ENCODE measurements at regions not wholly inside any gene's neighbourhood (a gene's known extent, or its start where the extent isn't known, plus 50 kb on each side); places are given as distances from the start of the nearest gene placed in this dataset.

DNA sequence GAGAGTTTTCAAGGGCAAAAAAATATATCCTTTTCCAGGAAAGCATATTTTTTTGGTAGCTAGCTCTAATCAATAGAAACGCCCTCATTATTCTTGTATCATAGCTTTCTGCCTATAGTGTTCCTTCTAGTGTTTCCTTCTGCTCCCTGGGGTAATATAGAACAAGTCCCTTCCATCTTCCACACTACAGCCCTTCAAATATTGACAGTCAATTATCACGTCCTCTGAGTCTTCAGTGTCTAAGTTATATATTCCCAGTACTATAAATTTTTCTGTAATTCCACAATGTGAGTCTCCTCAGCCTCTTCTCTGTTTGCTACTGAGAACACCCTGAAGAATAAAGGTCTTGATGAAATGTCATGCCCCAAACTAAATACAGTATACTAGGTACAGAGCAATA is 1088.0 kb upstream of the PCDH7 start:
- no peak overlapping the region for H3K9ac ChIP-seq (ENCODE audit: insufficient read depth in 1 of 2, low read length in 2 of 2)
- no peak overlapping the region for H3K4me3 ChIP-seq
- DNase-seq, result no peak
- H3K36me3 ChIP-seq (ENCODE audit: control insufficient read depth in 4 of 4, insufficient read depth in 4 of 4, low read length in 4 of 4), result no peaks in the 10 kb centered on the region
- WGBS, 2 donors, result 41 to 59% methylated on average over 2 of the region's 2 CpGs
- no peaks in the 10 kb centered on the region for H3K27me3 ChIP-seq (ENCODE audit: control insufficient read depth in 3 of 3, insufficient read depth in 3 of 3, low read length in 2 of 3)
- ATAC-seq (ENCODE audit: insufficient read depth, low FRiP score), result no peak
- H3K4me1 ChIP-seq (ENCODE audit: control insufficient read depth in 5 of 5, insufficient read depth in 5 of 5, low read length in 5 of 5), result no peaks in the 10 kb centered on the region
- no peaks in the 10 kb centered on the region for H3K9me3 ChIP-seq (ENCODE audit: control insufficient read depth in 4 of 4, insufficient read depth in 3 of 4, low read length in 3 of 4)
- TF ChIP-seq, protein P1, sequence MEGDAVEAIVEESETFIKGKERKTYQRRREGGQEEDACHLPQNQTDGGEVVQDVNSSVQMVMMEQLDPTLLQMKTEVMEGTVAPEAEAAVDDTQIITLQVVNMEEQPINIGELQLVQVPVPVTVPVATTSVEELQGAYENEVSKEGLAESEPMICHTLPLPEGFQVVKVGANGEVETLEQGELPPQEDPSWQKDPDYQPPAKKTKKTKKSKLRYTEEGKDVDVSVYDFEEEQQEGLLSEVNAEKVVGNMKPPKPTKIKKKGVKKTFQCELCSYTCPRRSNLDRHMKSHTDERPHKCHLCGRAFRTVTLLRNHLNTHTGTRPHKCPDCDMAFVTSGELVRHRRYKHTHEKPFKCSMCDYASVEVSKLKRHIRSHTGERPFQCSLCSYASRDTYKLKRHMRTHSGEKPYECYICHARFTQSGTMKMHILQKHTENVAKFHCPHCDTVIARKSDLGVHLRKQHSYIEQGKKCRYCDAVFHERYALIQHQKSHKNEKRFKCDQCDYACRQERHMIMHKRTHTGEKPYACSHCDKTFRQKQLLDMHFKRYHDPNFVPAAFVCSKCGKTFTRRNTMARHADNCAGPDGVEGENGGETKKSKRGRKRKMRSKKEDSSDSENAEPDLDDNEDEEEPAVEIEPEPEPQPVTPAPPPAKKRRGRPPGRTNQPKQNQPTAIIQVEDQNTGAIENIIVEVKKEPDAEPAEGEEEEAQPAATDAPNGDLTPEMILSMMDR (IDR thresholded peaks at IDR 0.05; ENCODE audit: control extremely low read depth, extremely low read depth), result no peak
- no peak overlapping the region for H3K27ac ChIP-seq (ENCODE audit: low read depth in 1 of 2, low read length in 1 of 2)

GRCh38 chr4:29636961-29637360 is 1083.2 kb upstream of the PCDH7 start:
- DNase-seq (peak in 1 of 3 donors; percentile 4), ATAC-seq (ENCODE audit: insufficient read depth, low FRiP score) (no peak)
- H3K4me3 ChIP-seq, result no peak overlapping the region
- 41% methylated on average over 3 of the region's 3 CpGs for WGBS, 2 donors
- no peak overlapping the region for H3K9ac ChIP-seq (ENCODE audit: insufficient read depth in 1 of 2, low read length in 2 of 2)
- no peak overlapping the region for H3K27ac ChIP-seq (ENCODE audit: low read depth in 1 of 2, low read length in 1 of 2)
- TF ChIP-seq, protein P1 (IDR thresholded peaks at IDR 0.05; ENCODE audit: control extremely low read depth, extremely low read depth), result no peak
- H3K27me3 ChIP-seq (ENCODE audit: control insufficient read depth in 3 of 3, insufficient read depth in 3 of 3, low read length in 2 of 3), result no peaks in the 10 kb centered on the region
- H3K4me1 ChIP-seq (ENCODE audit: control insufficient read depth in 5 of 5, insufficient read depth in 5 of 5, low read length in 5 of 5), result no peaks in the 10 kb centered on the region
- H3K9me3 ChIP-seq (ENCODE audit: control insufficient read depth in 4 of 4, insufficient read depth in 3 of 4, low read length in 3 of 4), result peaks cover 0 to 2% (median 0%) of the 10 kb centered on the region in 4 donors
- H3K36me3 ChIP-seq (ENCODE audit: control insufficient read depth in 4 of 4, insufficient read depth in 4 of 4, low read length in 4 of 4), result no peaks in the 10 kb centered on the region

GRCh38 chr4:29653221-29653620 is 1066.9 kb upstream of the PCDH7 start:
- no peaks in the 10 kb centered on the region for H3K36me3 ChIP-seq (ENCODE audit: control insufficient read depth in 4 of 4, insufficient read depth in 4 of 4, low read length in 4 of 4)
- no peak overlapping the region for H3K4me3 ChIP-seq
- peaks cover 0 to 3% (median 0%) of the 10 kb centered on the region in 4 donors for H3K9me3 ChIP-seq (ENCODE audit: control insufficient read depth in 4 of 4, insufficient read depth in 3 of 4, low read length in 3 of 4)
- DNase-seq (no peak), ATAC-seq (ENCODE audit: insufficient read depth, low FRiP score) (no peak)
- TF ChIP-seq, protein P1 (IDR thresholded peaks at IDR 0.05; ENCODE audit: control extremely low read depth, extremely low read depth), result no peak
- 80 to 88% methylated on average over 6 of the region's 6 CpGs for WGBS, 2 donors
- H3K27ac ChIP-seq (ENCODE audit: low read depth in 1 of 2, low read length in 1 of 2), result no peak overlapping the region
- H3K9ac ChIP-seq (ENCODE audit: insufficient read depth in 1 of 2, low read length in 2 of 2), result no peak overlapping the region
- H3K4me1 ChIP-seq (ENCODE audit: control insufficient read depth in 5 of 5, insufficient read depth in 5 of 5, low read length in 5 of 5), result no peaks in the 10 kb centered on the region
- no peaks in the 10 kb centered on the region for H3K27me3 ChIP-seq (ENCODE audit: control insufficient read depth in 3 of 3, insufficient read depth in 3 of 3, low read length in 2 of 3)

GRCh38 chr4:29680644-29681043 is 1039.5 kb upstream of the PCDH7 start:
- no peak overlapping the region for H3K9ac ChIP-seq (ENCODE audit: insufficient read depth in 1 of 2, low read length in 2 of 2)
- no peak overlapping the region for H3K4me3 ChIP-seq
- no peaks in the 10 kb centered on the region for H3K4me1 ChIP-seq (ENCODE audit: control insufficient read depth in 5 of 5, insufficient read depth in 5 of 5, low read length in 5 of 5)
- no peaks in the 10 kb centered on the region for H3K9me3 ChIP-seq (ENCODE audit: control insufficient read depth in 4 of 4, insufficient read depth in 3 of 4, low read length in 3 of 4)
- no peak for ATAC-seq (ENCODE audit: insufficient read depth, low FRiP score)
- H3K27me3 ChIP-seq (ENCODE audit: control insufficient read depth in 3 of 3, insufficient read depth in 3 of 3, low read length in 2 of 3), result no peaks in the 10 kb centered on the region
- TF ChIP-seq, protein P1 (IDR thresholded peaks at IDR 0.05; ENCODE audit: control extremely low read depth, extremely low read depth), result no peak
- no peak for DNase-seq
- 70 to 72% methylated on average over 1 of the region's 1 CpG for WGBS, 2 donors
- no peak overlapping the region for H3K27ac ChIP-seq (ENCODE audit: low read depth in 1 of 2, low read length in 1 of 2)
- H3K36me3 ChIP-seq (ENCODE audit: control insufficient read depth in 4 of 4, insufficient read depth in 4 of 4, low read length in 4 of 4), result no peaks in the 10 kb centered on the region
